GM12891 (cell line): ENCODE measurements at regions not wholly inside any gene's neighbourhood (a gene's known extent, or its start where the extent isn't known, plus 50 kb on each side); places are given as distances from the start of the nearest gene placed in this dataset.

Source experiments
- PAX5 ChIP-seq: IDR thresholded peaks from 2 replicates; pipeline ENCODE4 v1.6.1; 2011; ENCODE audit warnings: low read length, moderate library complexity, mild to moderate bottlenecking; ENCODE audit not compliant: insufficient read depth, severe bottlenecking
- POLR2A ChIP-seq: IDR thresholded peaks from 2 replicates; pipeline ENCODE4 v1.6.1; 2011; ENCODE audit warnings: low read depth, low read length, control low read depth
- POLR2AphosphoS5 ChIP-seq: IDR thresholded peaks from 2 replicates; pipeline ENCODE4 v1.6.1; 2011; ENCODE audit warnings: low read depth, low read length, control low read depth
- POU2F2 ChIP-seq: IDR thresholded peaks from 2 replicates; pipeline ENCODE4 v1.6.1; 2011; ENCODE audit warnings: low read depth, mild to moderate bottlenecking, control low read depth, low read length, moderate library complexity
- SPI1 ChIP-seq: IDR thresholded peaks from 2 replicates; pipeline ENCODE4 v1.6.1; 2011; ENCODE audit warnings: low read depth, low read length, control low read depth
- TAF1 ChIP-seq: IDR thresholded peaks from 2 replicates; pipeline ENCODE4 v1.6.1; 2011; ENCODE audit warnings: low read depth, low read length, control low read depth

- TF ChIP-seq POLR2A (no peak), POLR2AphosphoS5 (no peak), SPI1 (no peak), POU2F2 (no peak), PAX5 (no peak), TAF1 (no peak)
These were observed 449.3 kb upstream of the BOD1L1 start for GRCh38 chr4:14076776-14077175.
